ENCODE measurements at regions not wholly inside any gene's neighbourhood (a gene's known extent, or its start where the extent isn't known, plus 50 kb on each side); places are given as distances from the start of the nearest gene placed in this dataset.

- DNase-seq = peak; percentile 55
Measured at GRCh38 chrX:107560980-107561379, 67.3 kb upstream of the PRPS1 start.

DNA sequence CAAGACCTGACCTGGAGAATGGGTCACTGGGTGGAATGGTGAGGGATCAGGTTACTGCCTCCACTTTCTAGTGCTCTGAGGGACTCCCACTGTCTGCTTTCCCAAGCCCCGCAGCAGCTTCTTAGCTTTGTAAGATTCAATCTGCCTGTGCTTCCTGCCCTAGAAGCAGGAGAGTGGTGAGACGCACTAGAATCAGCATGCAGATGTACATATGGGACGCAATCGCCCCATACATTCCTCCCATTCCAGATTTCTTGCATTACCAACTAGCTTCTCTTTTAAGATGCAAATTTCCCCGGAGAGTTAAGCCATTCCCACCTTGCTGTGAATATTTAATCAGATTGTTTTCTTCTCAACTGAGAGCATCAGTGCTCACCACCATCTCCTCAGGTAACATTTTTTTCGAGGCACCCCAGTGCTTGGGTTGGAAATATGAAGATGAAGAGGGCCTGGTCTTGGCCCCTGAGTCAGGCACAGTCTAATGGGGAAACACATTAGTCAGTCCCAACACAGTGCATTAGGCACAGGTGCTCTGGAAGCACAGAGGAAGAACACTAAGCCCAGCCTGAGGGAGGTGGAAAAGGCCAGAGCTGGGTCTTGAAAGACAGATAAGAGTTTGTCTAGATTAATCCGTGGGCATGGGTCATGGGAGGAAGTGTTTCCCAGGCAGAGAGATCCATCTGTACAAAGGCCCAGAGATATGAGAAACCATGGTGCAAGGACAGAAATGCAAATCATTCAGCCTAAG is 66.7 kb upstream of the PRPS1 start:
- DNase-seq = peak; percentile 72

DNA sequence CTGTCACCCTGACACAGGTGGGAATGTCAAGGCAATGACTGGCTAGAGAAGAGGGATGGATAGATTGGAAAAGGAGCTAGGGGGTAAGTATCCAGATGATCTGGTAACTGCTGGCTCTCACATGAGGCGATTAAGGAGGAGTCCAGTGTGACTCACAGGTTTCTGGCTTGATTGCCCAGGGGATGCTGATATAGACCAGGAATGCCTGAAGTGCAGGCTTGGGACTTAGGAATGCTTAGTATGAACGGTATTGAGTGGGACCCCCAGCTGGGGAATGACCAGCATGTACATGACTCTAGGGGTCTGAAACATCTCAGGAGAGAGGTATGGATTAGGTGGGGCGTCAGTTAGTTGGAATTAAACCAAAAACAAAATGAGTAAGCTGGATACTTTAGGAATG is 65.8 kb upstream of the PRPS1 start:
- DNase-seq = peak; percentile 95

GRCh38 chrX:107563824-107564223 is 64.5 kb upstream of the PRPS1 start:
- DNase-seq = no peak

DNA sequence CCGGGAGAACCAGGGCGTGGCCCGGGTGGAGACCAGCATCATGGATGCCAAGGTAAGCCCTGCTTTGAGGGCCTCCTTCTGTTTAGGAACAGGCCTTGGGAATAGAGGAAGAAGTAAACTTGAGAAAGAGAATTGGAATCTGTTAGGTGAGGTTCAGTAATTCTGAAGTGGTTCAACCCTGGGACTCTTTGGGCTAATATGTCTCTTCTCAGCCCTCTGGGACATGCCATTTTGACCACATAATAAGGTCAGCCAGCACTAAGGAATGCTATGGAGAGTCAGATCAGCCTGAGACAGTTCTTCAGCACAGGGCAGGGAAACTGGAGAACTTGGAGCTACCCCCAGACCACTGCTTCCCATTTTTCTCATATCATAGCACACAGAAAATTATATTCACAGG is 63.3 kb upstream of the PRPS1 start:
- peak; percentile 76 for DNase-seq

DNA sequence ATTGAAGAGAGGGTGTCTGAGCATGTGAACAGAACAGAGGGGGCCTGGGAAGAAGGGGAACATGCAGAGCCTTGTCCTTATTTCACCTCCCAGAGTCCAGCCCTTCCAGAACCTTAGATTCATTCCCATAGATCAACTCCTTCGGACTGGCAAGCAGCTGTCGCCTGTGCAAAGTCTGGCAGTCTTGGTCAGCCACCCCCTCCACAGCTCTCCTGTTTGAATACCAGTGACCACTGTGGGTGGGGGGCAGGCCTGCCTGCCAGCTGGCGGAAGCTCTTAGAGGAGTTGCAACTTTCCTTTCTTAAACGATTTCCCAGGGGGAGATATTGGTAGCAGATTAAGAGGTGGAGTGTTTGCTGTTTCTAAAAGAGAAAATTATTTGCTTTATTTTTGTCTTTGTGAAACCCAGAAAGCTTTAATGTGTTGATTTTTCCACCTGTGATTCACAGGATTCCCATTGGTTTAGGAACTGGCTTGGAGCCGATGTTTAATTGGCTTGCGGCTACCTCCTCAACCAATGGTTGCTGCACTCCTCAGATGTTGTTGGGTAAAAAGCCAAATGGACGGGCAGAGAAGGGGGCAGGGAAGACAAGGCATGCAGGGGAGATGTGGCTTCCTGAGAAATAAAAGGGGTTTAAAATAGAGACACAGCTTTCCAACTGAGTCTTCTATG is 62.2 kb upstream of the PRPS1 start:
- peak; percentile 64 for DNase-seq

DNA sequence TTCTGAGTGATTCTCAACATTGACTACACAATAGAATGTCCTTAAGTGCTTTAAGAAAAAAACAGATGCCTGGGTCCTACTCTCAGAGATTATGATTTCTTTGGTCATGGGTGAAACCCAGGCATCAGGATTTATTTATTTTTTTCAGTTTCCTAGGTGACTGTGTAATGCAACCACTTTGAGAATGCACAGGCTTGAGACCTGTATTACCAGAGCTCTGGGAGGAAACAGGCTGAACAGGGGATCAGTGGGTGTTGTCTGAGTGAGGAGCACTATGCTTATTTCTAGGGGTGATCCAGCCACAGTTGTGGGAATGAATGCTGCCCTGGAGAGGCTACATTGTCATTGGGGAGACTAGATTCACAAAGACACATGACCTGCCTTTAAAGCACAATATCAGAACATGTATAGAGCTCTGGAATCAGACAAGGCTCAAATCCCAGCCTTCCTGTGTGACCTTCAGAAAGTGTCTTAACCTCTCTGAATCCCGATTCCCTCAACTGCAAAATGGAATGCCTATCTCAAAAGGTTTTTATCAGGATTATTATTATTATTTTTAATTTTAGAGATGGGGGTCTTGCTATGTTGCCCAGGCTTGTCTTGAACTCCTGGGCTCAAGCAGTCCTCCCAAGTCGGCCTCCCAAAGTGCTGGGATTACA is 61.6 kb upstream of the PRPS1 start:
- no peak for DNase-seq

- DNase-seq = no peak
Measured at GRCh38 chrX:107567370-107567769, 60.9 kb upstream of the PRPS1 start.

GRCh38 chrX:107571296-107571998 is 56.9 kb upstream of the PRPS1 start:
- DNase-seq = peak; percentile 90

GRCh38 chrX:107573016-107573415 is 55.3 kb upstream of the PRPS1 start:
- DNase-seq = no peak

DNA sequence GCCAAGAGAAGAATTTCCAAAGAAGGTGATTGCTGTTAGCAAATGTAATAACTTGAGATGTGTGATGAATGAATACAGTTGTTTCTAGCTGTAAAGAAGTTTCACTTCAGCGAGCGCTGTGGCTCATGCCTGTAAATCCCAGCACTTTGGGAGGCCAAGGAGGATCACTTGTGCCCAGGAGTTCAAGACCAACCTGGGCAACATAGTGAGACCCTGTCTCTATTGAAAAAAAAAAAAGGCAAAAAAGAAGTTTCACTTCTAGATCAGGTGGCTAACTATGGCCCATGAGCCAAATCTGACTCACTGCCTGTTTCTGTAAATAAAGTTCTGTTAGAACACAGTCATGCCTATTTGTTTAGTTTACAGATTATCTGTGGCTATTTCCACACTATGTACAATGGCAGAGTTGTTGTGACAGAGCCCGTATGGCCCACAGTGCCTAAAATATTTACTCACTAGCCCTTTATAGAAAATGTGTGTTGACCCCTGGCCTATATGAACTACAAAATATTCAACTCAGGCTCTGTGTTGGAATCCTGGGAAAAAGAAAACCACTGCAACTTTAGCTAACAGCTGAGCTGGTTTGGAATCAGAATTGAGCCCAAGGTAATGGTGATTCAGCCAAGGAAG is 54.1 kb upstream of the PRPS1 start:
- peak; percentile 49 for DNase-seq

- peak; percentile 37 for DNase-seq
Measured at GRCh38 chrX:107574711-107575110, 53.6 kb upstream of the PRPS1 start.

DNA sequence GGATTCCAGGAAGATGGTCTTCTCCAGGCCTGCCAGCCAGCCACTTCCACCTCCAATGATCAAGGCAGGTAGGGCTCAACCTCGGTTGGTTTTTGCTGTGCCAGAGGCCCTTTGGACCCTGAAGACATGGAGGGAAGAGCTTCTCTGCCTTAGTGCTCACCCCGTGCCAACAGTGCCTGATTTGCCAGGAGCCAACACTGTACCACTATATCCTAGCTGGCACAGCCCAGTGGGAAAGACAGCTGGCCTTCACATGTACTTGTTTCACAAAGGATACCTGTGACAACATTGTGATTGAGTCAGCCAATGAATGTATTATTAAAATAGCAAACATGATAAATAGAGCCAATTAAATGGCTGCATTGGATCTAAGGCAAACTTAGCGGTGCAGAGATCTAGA is 51.9 kb upstream of the PRPS1 start:
- DNase-seq = no peak

DNA sequence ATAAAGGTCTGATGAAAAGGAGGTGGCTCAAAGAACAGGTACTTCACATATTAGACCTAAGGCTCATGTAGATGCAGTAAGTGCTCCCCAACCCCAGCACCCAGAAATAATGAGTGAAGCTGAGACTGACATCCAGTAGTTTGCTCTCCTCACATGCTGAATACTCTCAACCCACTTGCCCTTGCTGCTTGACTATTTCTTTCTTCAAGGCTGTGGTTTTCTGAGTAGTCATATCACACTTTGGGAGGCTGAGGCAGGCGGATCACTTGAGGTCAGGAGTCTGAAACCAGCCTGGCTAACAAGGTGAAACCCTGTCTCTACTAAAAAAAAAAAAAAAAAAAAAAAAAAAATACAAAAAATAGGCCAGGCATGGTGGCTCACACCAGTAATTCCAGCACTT is 51.5 kb upstream of the PRPS1 start:
- DNase-seq = no peak

DNA sequence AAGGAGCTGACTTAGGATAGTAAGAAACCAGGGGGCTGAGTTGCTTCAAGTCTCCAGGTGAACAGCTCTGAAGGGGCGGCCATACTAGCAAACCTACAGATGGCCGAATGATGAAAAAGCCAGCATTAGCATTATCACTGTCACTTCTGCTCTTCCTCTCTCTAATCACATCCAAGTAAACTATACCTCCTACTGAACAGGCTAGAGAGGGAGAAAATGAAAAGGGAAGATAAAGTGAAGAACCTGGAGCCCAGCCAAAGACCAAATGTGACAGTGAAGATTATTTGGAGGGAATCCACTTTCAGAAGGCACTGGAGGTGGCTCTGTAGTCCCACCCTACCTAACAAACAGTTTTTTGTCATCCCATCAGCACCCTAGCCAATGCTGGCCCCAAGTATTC is 50.4 kb upstream of the PRPS1 start:
- no peak for DNase-seq

All from fibroblast of skin of back (primary cell).